Neural cell (in vitro differentiated cells): ENCODE measurements at regions not wholly inside any gene's neighbourhood (a gene's known extent, or its start where the extent isn't known, plus 50 kb on each side); places are given as distances from the start of the nearest gene placed in this dataset.

ENCODE experiments used
- H2AFZ ChIP-seq: fragments of 200-600, 300-800 bp; sonication (generic), shearing (Covaris generic); 2 replicates; pipeline ENCODE4 v1.6.0; 2014; ENCODE audit warnings: low read depth, mild to moderate bottlenecking, antibody characterized with exemption, low read length, moderate library complexity
- H3F3A ChIP-seq: fragments of 200-600 bp; shearing (Covaris generic); 2 replicates; pipeline ENCODE4 v1.6.1; 2016; ENCODE audit warnings: mild to moderate bottlenecking, moderate library complexity, mixed read lengths, antibody characterized with exemption, low read length; ENCODE audit not compliant: insufficient read depth, poor library complexity, severe bottlenecking
- H3K27ac ChIP-seq: fragments of 200-600, 300-800 bp; sonication (generic), shearing (Covaris generic); 2 replicates; pipeline ENCODE4 v1.5.1; 2014; ENCODE audit warnings: mild to moderate bottlenecking, low read length, moderate library complexity
- H3K27me3 ChIP-seq: fragments of 300-800, 200-600 bp; sonication (generic), shearing (Covaris generic); 2 replicates; pipeline ENCODE4 v1.6.0; 2014; ENCODE audit warnings: mild to moderate bottlenecking, low read depth, low read length, moderate library complexity; ENCODE audit not compliant: insufficient read depth
- H3K36me3 ChIP-seq: fragments of 300-800, 200-600 bp; sonication (generic), shearing (Covaris generic); 2 replicates; pipeline ENCODE4 v1.5.1; 2014; ENCODE audit warnings: mild to moderate bottlenecking, antibody characterized with exemption, low read length, moderate library complexity; ENCODE audit not compliant: insufficient read depth
- H3K4me2 ChIP-seq: fragments of 300-800, 200-600 bp; sonication (generic), shearing (Covaris generic); 2 replicates; pipeline ENCODE4 v1.6.0; 2014; ENCODE audit warnings: mild to moderate bottlenecking, low read length
- H3K4me3 ChIP-seq: fragments of 300-800, 200-600 bp; sonication (generic), shearing (Covaris generic); 2 replicates; pipeline ENCODE4 v1.5.1; 2014; ENCODE audit warnings: mild to moderate bottlenecking, low read length, moderate library complexity
- H3K79me2 ChIP-seq: fragments of 200-600 bp; shearing (Covaris generic); replicated peaks from 2 replicates; pipeline ENCODE4 v1.6.0; 2014; ENCODE audit warnings: mild to moderate bottlenecking, low read length, moderate library complexity; ENCODE audit not compliant: insufficient read depth
- H3K9ac ChIP-seq: fragments of 300-800, 200-600 bp; sonication (generic), shearing (Covaris generic); 2 replicates; pipeline ENCODE4 v1.6.1; 2016; ENCODE audit warnings: mild to moderate bottlenecking, low read length, mixed read lengths
- H3K9me2 ChIP-seq: fragments of 200-600 bp; shearing (Covaris generic); 2 replicates; pipeline ENCODE4 v1.6.1; 2016; ENCODE audit warnings: mild to moderate bottlenecking, low read length, mixed read lengths; ENCODE audit not compliant: insufficient read depth
- H3K9me3 ChIP-seq: fragments of 200-600, 300-800 bp; sonication (generic), shearing (Covaris generic); 2 replicates; pipeline ENCODE4 v1.6.1; 2016; ENCODE audit warnings: mild to moderate bottlenecking, mixed run types, low read length, moderate library complexity, mixed read lengths
- H4K20me1 ChIP-seq: fragments of 200-600 bp; shearing (Covaris generic); 2 replicates; pipeline ENCODE4 v1.6.1; 2016; ENCODE audit warnings: mild to moderate bottlenecking, mixed run types; ENCODE audit not compliant: insufficient read depth
- EP300 ChIP-seq: fragments of 450-650 bp; conservative IDR thresholded peaks from 2 replicates; pipeline ENCODE4 v1.6.1; 2014; ENCODE audit warnings: antibody characterized with exemption, mild to moderate bottlenecking, moderate library complexity; ENCODE audit not compliant: poor library complexity, severe bottlenecking
- EZH2 ChIP-seq: fragments of 200-600, 300-800 bp; shearing (Covaris generic), sonication (generic); IDR thresholded peaks from 2 replicates; pipeline ENCODE4 v1.6.1; 2014; ENCODE audit warnings: antibody characterized with exemption, low read length, borderline replicate concordance, mild to moderate bottlenecking; ENCODE audit not compliant: insufficient read depth, poor library complexity, severe bottlenecking
- MXI1 ChIP-seq: fragments of 450-650 bp; conservative IDR thresholded peaks from 2 replicates; pipeline ENCODE4 v1.6.1; 2014; ENCODE audit warnings: antibody characterized with exemption, mild to moderate bottlenecking; ENCODE audit not compliant: poor library complexity, severe bottlenecking
- POLR2AphosphoS5 ChIP-seq: IDR thresholded peaks from 2 replicates; pipeline ENCODE4 v1.6.1; 2012
- RAD21 ChIP-seq: fragments of 450-650 bp; conservative IDR thresholded peaks from 2 replicates; pipeline ENCODE4 v1.6.1; 2014; ENCODE audit warnings: antibody characterized with exemption, mild to moderate bottlenecking, moderate library complexity
- REST ChIP-seq: IDR thresholded peaks from 2 replicates; pipeline ENCODE4 v1.6.1; 2012; ENCODE audit warnings: borderline replicate concordance
- SMC3 ChIP-seq: fragments of 450-650 bp; conservative IDR thresholded peaks from 2 replicates; pipeline ENCODE4 v1.6.1; 2014; ENCODE audit warnings: antibody characterized with exemption, mild to moderate bottlenecking, moderate library complexity; ENCODE audit not compliant: poor library complexity
- TAF1 ChIP-seq: IDR thresholded peaks from 2 replicates; pipeline ENCODE4 v1.6.1; 2012; ENCODE audit warnings: low read depth
- TF ChIP-seq, protein P1 (sequence below): fragments of 450-650 bp; IDR thresholded peaks from 2 replicates; pipeline ENCODE4 v1.5.1; 2014; ENCODE audit warnings: antibody characterized with exemption, mild to moderate bottlenecking, moderate library complexity; ENCODE audit not compliant: poor library complexity, severe bottlenecking

DNA sequence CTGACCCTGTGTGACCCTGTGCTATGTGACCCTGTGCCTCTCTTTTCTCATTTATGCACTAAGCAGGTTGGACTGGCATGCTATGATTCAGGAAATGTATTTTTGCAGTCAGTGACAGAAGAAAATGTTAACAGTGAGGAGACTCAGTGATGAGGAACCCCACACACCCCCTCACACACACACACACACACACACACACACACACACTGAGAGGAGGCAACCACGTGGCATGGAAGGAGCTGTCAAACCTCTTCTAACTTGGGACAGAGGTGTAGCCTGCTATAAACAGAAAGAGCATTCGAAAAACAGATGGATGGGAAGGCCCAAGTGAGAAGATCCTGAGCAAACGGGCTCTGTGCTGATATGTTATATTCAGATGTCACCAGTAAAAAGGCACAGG is 57.9 kb upstream of the GRIA1 start:
- Histone ChIP-seq H3K27ac (no peak overlapping the region), H3F3A (no peaks in the 10 kb centered on the region), H3K79me2 (no peaks in the 10 kb centered on the region), H2AFZ (no peak overlapping the region), H3K9me3 (no peaks in the 10 kb centered on the region), H3K9me2 (no peaks in the 10 kb centered on the region), H4K20me1 (no peaks in the 10 kb centered on the region), H3K9ac (no peak overlapping the region), H3K27me3 (no peaks in the 10 kb centered on the region), H3K36me3 (no peaks in the 10 kb centered on the region), H3K4me2 (no peak overlapping the region), H3K4me3 (no peak overlapping the region)
- no peak for TF ChIP-seq MXI1
- no peak for TF ChIP-seq TAF1
- TF ChIP-seq EP300 = no peak
- no peak for TF ChIP-seq SMC3
- no peak for TF ChIP-seq REST
- TF ChIP-seq POLR2AphosphoS5 = no peak
- TF ChIP-seq, protein P1, sequence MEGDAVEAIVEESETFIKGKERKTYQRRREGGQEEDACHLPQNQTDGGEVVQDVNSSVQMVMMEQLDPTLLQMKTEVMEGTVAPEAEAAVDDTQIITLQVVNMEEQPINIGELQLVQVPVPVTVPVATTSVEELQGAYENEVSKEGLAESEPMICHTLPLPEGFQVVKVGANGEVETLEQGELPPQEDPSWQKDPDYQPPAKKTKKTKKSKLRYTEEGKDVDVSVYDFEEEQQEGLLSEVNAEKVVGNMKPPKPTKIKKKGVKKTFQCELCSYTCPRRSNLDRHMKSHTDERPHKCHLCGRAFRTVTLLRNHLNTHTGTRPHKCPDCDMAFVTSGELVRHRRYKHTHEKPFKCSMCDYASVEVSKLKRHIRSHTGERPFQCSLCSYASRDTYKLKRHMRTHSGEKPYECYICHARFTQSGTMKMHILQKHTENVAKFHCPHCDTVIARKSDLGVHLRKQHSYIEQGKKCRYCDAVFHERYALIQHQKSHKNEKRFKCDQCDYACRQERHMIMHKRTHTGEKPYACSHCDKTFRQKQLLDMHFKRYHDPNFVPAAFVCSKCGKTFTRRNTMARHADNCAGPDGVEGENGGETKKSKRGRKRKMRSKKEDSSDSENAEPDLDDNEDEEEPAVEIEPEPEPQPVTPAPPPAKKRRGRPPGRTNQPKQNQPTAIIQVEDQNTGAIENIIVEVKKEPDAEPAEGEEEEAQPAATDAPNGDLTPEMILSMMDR = no peak
- TF ChIP-seq EZH2 = no peak
- no peak for TF ChIP-seq RAD21

DNA sequence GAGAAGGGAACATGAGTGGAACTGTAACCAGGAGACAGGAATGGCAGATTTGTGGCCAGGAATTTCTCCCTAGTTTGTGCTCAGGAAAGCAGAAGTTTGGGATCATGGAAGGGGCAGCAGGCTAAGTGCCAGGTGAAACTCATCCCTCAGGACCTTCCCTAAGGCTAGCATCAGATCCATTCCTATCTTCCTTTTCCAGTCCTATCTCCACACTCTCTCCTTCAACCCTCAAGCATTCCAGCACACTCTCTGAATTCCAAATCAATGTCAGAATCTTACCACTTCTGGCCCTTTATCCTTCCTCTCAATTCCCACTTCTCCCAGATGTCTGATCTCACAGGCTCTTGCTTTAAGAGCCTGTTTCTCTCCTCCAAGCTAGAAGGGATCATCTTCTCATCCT is 53.2 kb upstream of the GRIA1 start:
- H3K9ac ChIP-seq = no peak overlapping the region
- no peak overlapping the region for H2AFZ ChIP-seq
- no peaks in the 10 kb centered on the region for H3F3A ChIP-seq
- no peak overlapping the region for H3K4me3 ChIP-seq
- TF ChIP-seq REST (no peak), EP300 (no peak), MXI1 (no peak), POLR2AphosphoS5 (no peak), EZH2 (no peak), SMC3 (no peak), RAD21 (no peak), TAF1 (no peak)
- TF ChIP-seq, protein P1 = no peak
- H3K27ac ChIP-seq = no peak overlapping the region
- no peaks in the 10 kb centered on the region for H4K20me1 ChIP-seq
- no peaks in the 10 kb centered on the region for H3K9me2 ChIP-seq
- no peaks in the 10 kb centered on the region for H3K79me2 ChIP-seq
- H3K36me3 ChIP-seq = no peaks in the 10 kb centered on the region
- no peak overlapping the region for H3K4me2 ChIP-seq
- no peaks in the 10 kb centered on the region for H3K9me3 ChIP-seq
- H3K27me3 ChIP-seq = no peaks in the 10 kb centered on the region
